GM12891 (cell line): ENCODE measurements at regions not wholly inside any gene's neighbourhood (a gene's known extent, or its start where the extent isn't known, plus 50 kb on each side); places are given as distances from the start of the nearest gene placed in this dataset.
"Not testable (repeated sequence)": the region's sequence is repeated elsewhere in the genome, so short reads cannot be mapped to it uniquely, and the experiment has no call there.

ENCODE experiments used
- DNase-seq: peaks from one replicate; pipeline ENCODE4 v3.0.0; 2011; ENCODE audit warnings: low spot score; ENCODE audit not compliant: insufficient read length
- FAIRE-seq: peaks from 2 replicates; lab custom pipeline; 2011; peaks lifted over from hg19 to GRCh38; lab: Jason Lieb, UNC
- PAX5 ChIP-seq: IDR thresholded peaks from 2 replicates; pipeline ENCODE4 v1.6.1; 2011; ENCODE audit warnings: low read length, moderate library complexity, mild to moderate bottlenecking; ENCODE audit not compliant: insufficient read depth, severe bottlenecking
- POLR2A ChIP-seq: IDR thresholded peaks from 2 replicates; pipeline ENCODE4 v1.6.1; 2011; ENCODE audit warnings: low read depth, low read length, control low read depth
- POLR2AphosphoS5 ChIP-seq: IDR thresholded peaks from 2 replicates; pipeline ENCODE4 v1.6.1; 2011; ENCODE audit warnings: low read depth, low read length, control low read depth
- POU2F2 ChIP-seq: IDR thresholded peaks from 2 replicates; pipeline ENCODE4 v1.6.1; 2011; ENCODE audit warnings: low read depth, mild to moderate bottlenecking, control low read depth, low read length, moderate library complexity
- SPI1 ChIP-seq: IDR thresholded peaks from 2 replicates; pipeline ENCODE4 v1.6.1; 2011; ENCODE audit warnings: low read depth, low read length, control low read depth
- TAF1 ChIP-seq: IDR thresholded peaks from 2 replicates; pipeline ENCODE4 v1.6.1; 2011; ENCODE audit warnings: low read depth, low read length, control low read depth

DNA sequence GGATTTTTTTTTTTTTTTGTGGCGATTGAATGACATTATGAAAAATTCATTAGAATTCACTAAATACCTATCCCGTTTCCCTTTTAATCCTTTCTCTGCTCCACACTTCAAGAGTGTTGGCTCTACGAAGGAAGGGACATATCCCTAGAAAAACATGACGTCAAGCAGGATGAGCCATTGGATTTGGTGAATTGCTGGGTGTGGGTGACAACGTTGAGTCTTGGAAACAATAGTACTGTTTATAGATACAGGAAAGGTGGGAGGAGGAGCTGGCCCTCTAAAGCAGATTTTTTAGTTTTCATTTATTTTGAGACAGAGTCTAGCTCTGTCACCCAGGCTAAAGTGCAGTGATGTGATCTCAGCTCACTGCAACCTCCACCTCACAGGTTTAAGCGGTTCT is 167.6 kb upstream of the FAM20A start:
- FAIRE-seq (no peak), DNase-seq (no peak)
- TF ChIP-seq SPI1 = no peak
- TF ChIP-seq POLR2A = no peak
- no peak for TF ChIP-seq POU2F2
- TF ChIP-seq POLR2AphosphoS5 = no peak
- no peak for TF ChIP-seq PAX5
- no peak for TF ChIP-seq TAF1

DNA sequence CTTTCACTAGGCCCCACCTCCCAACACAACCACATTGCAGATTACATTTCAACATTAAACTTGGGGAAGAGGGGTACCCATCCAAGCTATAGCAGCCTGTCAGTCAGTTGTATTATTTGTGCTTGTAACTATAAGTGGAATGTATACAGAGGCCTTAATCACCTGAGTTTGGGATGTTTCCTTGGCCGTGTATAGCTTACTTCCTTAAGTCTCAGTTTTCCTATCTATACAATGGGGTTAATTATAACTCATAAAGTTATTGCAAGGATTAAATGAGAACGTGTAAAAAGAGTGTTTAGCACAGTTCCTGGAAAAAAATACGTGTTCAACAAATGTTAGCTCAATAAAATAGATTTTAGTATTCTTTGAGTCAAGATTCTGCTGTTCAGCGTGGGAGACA is 165.5 kb upstream of the FAM20A start:
- no peak for DNase-seq
- FAIRE-seq = no peak
- TF ChIP-seq POU2F2 = no peak
- no peak for TF ChIP-seq SPI1
- no peak for TF ChIP-seq PAX5
- TF ChIP-seq POLR2A = no peak
- no peak for TF ChIP-seq POLR2AphosphoS5
- no peak for TF ChIP-seq TAF1

GRCh38 chr17:68763562-68763961 is 162.4 kb upstream of the FAM20A start:
- no peak for FAIRE-seq

DNA sequence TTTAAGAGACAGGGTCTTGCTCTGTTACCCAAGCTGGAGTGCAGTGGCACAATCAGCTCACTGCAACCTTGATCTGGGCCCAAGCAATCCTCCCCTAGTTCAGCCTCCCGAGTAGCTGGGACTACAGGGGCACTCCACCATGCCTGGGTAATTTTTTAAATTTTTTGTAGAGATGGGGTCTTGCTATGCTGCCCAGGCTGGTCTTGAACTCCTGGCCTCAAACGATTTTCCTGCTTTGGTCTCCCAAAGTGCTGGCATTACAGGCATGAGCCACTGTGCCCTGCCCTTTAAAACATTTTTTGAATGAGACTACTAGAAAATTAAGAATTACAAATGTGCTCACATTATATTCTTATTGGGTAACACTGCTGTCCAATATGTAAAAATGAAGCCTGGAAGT is 161.7 kb upstream of the FAM20A start:
- DNase-seq (no peak), FAIRE-seq (no peak)
- TF ChIP-seq POLR2AphosphoS5 (no peak), PAX5 (no peak), TAF1 (no peak), SPI1 (no peak), POU2F2 (no peak), POLR2A (no peak)

More at GRCh38 chr17:68763562-68763961, 162.4 kb upstream of the FAM20A start:
- no peak for DNase-seq
- TF ChIP-seq POLR2A (no peak), POU2F2 (no peak), TAF1 (no peak), SPI1 (no peak), PAX5 (no peak), POLR2AphosphoS5 (no peak)

DNA sequence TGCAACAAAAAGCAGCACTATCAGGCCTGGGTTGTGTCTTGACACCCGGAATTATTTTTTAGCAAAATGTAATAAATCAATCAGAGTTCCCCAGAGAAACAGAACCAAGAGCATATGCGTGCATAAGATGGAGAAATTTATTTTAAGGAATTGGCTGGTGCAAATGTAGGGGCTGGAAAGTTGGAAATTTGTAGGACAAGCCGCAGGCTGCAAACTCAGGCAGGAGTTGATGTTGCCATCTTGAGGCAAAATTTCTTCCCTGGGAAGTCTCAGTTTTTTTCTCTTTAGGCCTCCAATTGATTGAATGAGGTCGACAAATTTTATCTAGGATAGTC is 158.9 kb upstream of the FAM20A start:
- DNase-seq (no peak), FAIRE-seq (no peak)
- TF ChIP-seq POU2F2 = no peak
- TF ChIP-seq POLR2A = no peak
- TF ChIP-seq POLR2AphosphoS5 = no peak
- no peak for TF ChIP-seq PAX5
- TF ChIP-seq SPI1 = no peak
- TF ChIP-seq TAF1 = no peak

GRCh38 chr17:68759343-68760140 is 158.4 kb upstream of the FAM20A start:
- FAIRE-seq (peak; percentile 80), DNase-seq (peak; percentile 47)
- TF ChIP-seq TAF1 = no peak
- peak; percentile 43 for TF ChIP-seq PAX5

DNA sequence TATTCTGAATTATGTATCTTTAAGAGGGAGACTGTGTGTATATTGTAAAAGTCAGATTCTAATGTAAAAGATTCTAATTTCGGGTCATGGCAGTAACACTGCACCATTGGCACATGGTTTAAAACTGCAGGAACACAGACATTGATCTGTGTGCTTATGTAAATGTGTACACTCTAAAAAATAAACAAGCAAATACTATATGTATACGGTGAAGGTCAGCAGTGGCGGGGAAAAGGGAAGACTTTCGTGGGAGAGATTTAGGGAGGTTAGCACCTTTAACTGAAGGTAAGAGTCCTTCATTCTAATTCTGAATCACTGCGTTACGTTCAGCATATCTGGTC is 157.8 kb upstream of the FAM20A start:
- FAIRE-seq (no peak), DNase-seq (no peak)
- TF ChIP-seq POLR2A (no peak), SPI1 (no peak), TAF1 (no peak), PAX5 (no peak), POLR2AphosphoS5 (no peak), POU2F2 (no peak)

DNA sequence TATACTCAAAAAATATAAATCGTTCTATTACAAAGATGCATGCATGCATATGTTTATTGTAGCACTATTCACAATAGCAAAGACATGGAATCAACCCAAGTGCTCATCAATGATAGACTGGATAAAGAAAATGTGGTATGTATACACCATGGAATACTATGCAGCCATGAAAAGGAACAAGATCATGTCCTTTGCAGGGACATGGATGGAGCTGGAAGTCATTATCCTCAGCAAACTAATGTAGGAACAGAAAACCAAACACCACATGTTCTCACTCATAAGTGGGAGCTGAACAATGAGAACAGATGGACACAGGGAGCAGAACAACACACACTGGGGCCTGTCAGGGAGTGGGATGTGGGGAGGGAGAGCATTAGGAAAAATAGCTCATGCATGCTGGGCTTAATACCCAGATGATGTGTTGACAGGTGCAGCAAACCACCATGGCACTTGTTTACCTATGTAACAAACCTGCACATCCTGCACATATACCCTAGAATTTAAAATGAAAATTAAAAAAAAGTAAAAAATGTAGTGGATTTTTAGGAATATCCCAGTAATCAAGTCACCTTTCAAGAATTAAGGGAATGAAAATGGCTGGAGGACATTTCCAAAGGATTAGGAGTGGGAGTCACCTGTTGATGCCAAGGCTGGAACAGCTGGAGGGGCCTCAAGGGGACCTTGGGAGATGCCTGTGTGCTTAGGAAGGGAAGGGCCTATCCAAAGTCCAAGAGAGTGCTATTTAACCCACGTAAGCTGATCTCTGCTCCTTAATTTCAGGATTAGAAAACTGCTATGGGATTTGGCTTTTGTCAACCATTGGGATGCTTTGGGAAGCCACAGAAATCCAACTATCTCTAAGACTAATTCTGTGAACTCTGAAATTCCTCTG is 156.9 kb upstream of the FAM20A start:
- not testable (repeated sequence) for FAIRE-seq, DNase-seq

DNA sequence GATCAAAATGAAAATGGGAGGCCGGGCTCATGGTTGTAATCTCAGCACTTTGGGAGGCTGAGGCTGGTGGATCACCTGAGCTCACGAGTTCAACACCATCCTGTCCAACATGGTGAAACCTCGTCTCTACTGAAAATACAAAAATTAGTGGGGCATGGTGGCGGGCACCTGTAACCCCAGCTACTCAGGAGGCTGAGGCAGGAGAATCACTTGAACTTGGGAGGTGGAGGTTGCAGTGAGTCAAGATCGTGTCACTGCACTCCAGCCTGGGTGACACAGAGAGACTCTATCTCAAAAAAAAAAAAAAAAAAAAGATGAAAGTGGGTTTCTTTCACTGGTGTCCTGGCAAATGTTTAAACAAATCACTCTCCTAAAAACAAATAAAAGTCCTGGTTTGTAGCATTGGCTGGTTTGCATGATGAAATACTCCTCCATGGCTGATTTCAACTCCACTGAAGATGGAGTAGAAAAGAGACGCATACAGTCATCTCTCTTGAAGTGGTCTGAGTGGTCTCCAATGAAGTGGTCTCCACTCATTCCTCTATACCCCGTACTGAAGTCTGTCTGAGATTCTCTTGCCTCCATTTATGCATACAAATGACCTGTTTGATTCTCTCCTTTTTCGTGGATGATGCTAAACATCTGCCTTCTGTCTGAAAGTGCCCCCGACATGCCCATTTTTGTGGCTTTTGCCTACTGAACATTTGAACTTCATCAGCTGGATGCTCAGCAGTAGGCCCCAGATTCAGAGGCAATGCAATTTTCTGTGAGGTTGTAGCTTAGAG is 153.0 kb upstream of the FAM20A start:
- FAIRE-seq = no peak
- no peak for TF ChIP-seq POU2F2
- TF ChIP-seq TAF1 = no peak
- TF ChIP-seq POLR2A = no peak
- TF ChIP-seq PAX5 = no peak
- TF ChIP-seq POLR2AphosphoS5 = no peak
- TF ChIP-seq SPI1 = no peak
- no peak for DNase-seq
